Right lobe of liver (tissue), 6 donors: ENCODE measurements at regions not wholly inside any gene's neighbourhood (a gene's known extent, or its start where the extent isn't known, plus 50 kb on each side); places are given as distances from the start of the nearest gene placed in this dataset.

ENCODE experiments used
- ATAC-seq, 4 donors: fragments of 200-7000 bp; cut with Tn5 transposase; one replicate each; pipeline ENCODE4 v1.9.1; 2020; ENCODE audit warnings: mild to moderate bottlenecking in 4 of 4, moderate library complexity in 4 of 4
- DNase-seq, 3 donors: peaks; one replicate each; pipeline ENCODE4 v3.0.0-alpha.2; 2020
- H3K27ac ChIP-seq, 3 donors: fragments of 200-600 bp; one replicate each; pipeline ENCODE4 v1.8.0; 2022
- H3K27me3 ChIP-seq, 2 donors: fragments of 200-600 bp; one replicate each; pipeline ENCODE4 v1.8.0; 2022
- H3K36me3 ChIP-seq, 4 donors: fragments of 200-600 bp; sonication (generic) in 1 of 4; one replicate each; pipeline versions ENCODE4 v1.5.1 to v1.8.0; 2017 to 2022; ENCODE audit warnings: control low read depth in 1 of 4
- H3K4me1 ChIP-seq, 4 donors: fragments of 200-600 bp; sonication (generic) in 1 of 4; one replicate each; pipeline versions ENCODE4 v1.5.1 to v1.8.0; 2017 to 2022; ENCODE audit warnings: control low read depth in 1 of 4
- H3K4me3 ChIP-seq, 3 donors: fragments of 200-600 bp; one replicate each; pipeline ENCODE4 v1.8.0; 2022
- H3K9me3 ChIP-seq, 4 donors: fragments of 200-600 bp; sonication (generic) in 1 of 4; one replicate each; pipeline versions ENCODE4 v1.5.1 to v1.8.0; 2017 to 2022; ENCODE audit warnings: control low read depth in 1 of 4
- CTCF ChIP-seq, 4 donors: fragments of 200-600 bp in 3 of 4; fragments of 450-650 bp in 1 of 4; IDR thresholded peaks; one replicate each; pipeline versions ENCODE4 v1.5.1 to v1.8.0; 2016 to 2022; ENCODE audit warnings: antibody characterized with exemption in 4 of 4, mild to moderate bottlenecking in 2 of 4
- POLR2A ChIP-seq: fragments of 450-650 bp; IDR thresholded peaks from one replicate; pipeline ENCODE4 v1.6.1; 2017; ENCODE audit warnings: antibody characterized with exemption, mild to moderate bottlenecking
- WGBS: methylation state at CpG from one replicate; pipeline ENCODE4 v1.1.6; 2018; ENCODE audit warnings: low coverage, low lambda C conversion rate; ENCODE audit not compliant: insufficient coverage; ENCODE audit errors: missing lambda C conversion rate; 5-methylcytosine and 5-hydroxymethylcytosine counted together
- intact Hi-C, 2 donors: fragments of 100-400 bp; cut with DNase I; formaldehyde crosslinking; loops; one replicate each; pipeline versions ENCODE4 v1.11.2 to v1.14.1; 2022
- donor health status: DM: no; HTN: yes; CAD: no.
- donor health status: DM: no; HTN: no; CAD: no.
- donor health status: DM: no; HTN: no; CAD: no.
- donor health status: DM: no; HTN: yes; CAD: no.
- donor health status: DM: no; HTN: yes; CAD: no.

DNA sequence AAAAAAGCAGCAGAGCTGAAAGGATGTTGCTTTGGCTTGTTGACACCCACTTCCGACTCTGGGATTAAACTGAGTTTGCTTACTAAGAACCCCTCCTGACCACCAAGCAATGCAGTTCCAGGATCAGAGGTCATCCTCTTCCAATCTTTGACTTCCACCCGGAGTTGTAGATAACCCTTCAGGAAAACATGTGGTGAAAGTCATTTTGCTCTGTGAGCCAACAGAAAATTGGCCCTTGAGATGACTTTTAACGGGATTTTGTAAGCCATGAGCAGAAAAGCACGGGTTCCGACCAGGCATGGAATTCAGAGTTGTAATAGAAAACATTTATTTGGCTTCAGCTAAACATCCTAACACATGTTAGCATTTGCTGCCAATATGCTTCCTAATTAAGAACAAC, 171.6 kb upstream of the NR2F2 start:
- DNase-seq = no peak
- TF ChIP-seq CTCF (IDR thresholded peaks at IDR 0.05) (no peak), POLR2A (no peak)
- Histone ChIP-seq H3K4me3 (no peak overlapping the region), H3K9me3 (no peaks in the 10 kb centered on the region), H3K36me3 (no peaks in the 10 kb centered on the region), H3K4me1 (peaks cover 0 to 12% (median 3%) of the 10 kb centered on the region in 4 donors), H3K27me3 (no peaks in the 10 kb centered on the region), H3K27ac (peak overlapping the region in 1 of 3 donors; percentile 31)
- intact Hi-C loops = no loop called here
- ATAC-seq = peak; percentile 41 to 68 (median 50)
- WGBS = 15% methylated on average over 5 of the region's 5 CpGs

DNA sequence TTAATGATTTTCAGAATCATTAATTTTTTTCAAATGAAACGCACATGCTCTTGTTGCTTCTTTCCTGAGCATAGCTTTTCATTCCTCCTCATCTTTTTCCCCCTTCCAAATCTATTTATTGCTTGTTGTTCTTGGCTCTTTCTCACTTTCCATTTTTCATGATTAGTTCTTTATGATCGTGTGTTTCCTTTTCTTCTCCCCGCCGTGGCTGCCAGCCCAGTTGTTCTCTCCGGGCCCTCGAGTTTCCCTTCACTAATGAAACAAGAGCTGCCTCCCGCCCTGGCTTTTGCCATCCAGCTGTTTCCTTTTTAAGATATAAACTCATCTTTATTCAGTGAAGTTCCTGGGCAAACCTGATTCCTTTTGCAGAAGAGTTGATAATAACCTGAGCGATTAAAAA, 170.2 kb upstream of the NR2F2 start:
- Histone ChIP-seq H3K27ac (no peak overlapping the region), H3K9me3 (no peaks in the 10 kb centered on the region), H3K27me3 (no peaks in the 10 kb centered on the region), H3K36me3 (no peaks in the 10 kb centered on the region), H3K4me3 (no peak overlapping the region), H3K4me1 (peaks cover 0 to 12% (median 3%) of the 10 kb centered on the region in 4 donors)
- DNase-seq (no peak), ATAC-seq (no peak)
- intact Hi-C loops = no loop called here
- TF ChIP-seq CTCF (IDR thresholded peaks at IDR 0.05) = no peak
- no peak for TF ChIP-seq POLR2A
- WGBS = 38% methylated on average over 7 of the region's 8 CpGs

GRCh38 chr15:96160800-96161199, 169.7 kb upstream of the NR2F2 start:
- Histone ChIP-seq H3K36me3 (no peaks in the 10 kb centered on the region), H3K4me3 (no peak overlapping the region), H3K27ac (no peak overlapping the region), H3K4me1 (peaks cover 0 to 12% (median 3%) of the 10 kb centered on the region in 4 donors), H3K27me3 (no peaks in the 10 kb centered on the region), H3K9me3 (no peaks in the 10 kb centered on the region)
- TF ChIP-seq POLR2A (no peak), CTCF (IDR thresholded peaks at IDR 0.05) (no peak)
- intact Hi-C loops = no loop called here
- DNase-seq = no peak
- 60% methylated on average over 1 of the region's 1 CpG for WGBS
- no peak for ATAC-seq

GRCh38 chr15:96162322-96162721, 168.2 kb upstream of the NR2F2 start:
- H3K4me1 ChIP-seq = peaks cover 0 to 12% (median 3%) of the 10 kb centered on the region in 4 donors
- no peaks in the 10 kb centered on the region for H3K27me3 ChIP-seq
- 22% methylated on average over 2 of the region's 2 CpGs for WGBS
- DNase-seq = peak; percentile 54 to 87 (median 87)
- no peaks in the 10 kb centered on the region for H3K9me3 ChIP-seq
- no peak for TF ChIP-seq CTCF (IDR thresholded peaks at IDR 0.05)
- TF ChIP-seq POLR2A = no peak
- no peak overlapping the region for H3K4me3 ChIP-seq
- peak overlapping the region in 2 of 3 donors; percentile 8 to 44 for H3K27ac ChIP-seq
- peak; percentile 89 to 93 (median 91) for ATAC-seq
- intact Hi-C loops = no loop called here
- H3K36me3 ChIP-seq = no peaks in the 10 kb centered on the region

DNA sequence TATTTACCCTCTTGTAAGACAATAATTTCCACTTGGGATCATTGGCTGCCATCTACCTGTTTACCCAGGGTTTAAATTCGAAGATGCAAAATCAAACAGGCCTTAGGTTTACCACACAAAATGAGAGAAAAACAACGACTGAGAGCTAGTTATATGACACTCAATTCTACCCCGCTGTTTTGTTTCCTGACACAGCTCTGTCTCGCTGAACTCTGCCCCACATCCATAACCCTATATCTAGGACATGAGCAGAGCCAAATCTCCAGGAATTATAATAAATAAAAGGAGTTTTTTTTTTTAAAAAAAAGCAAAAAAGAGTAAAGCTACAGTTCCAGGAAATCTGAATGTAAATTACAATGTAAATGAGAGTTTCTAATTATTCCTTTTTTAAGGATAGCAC, 165.4 kb upstream of the NR2F2 start:
- WGBS = 41% methylated on average over 4 of the region's 4 CpGs
- TF ChIP-seq POLR2A (no peak), CTCF (IDR thresholded peaks at IDR 0.05) (no peak)
- H3K4me1 ChIP-seq = peaks cover 0 to 12% (median 3%) of the 10 kb centered on the region in 4 donors
- ATAC-seq (no peak), DNase-seq (no peak)
- intact Hi-C loops = no loop called here
- H3K36me3 ChIP-seq = no peaks in the 10 kb centered on the region
- no peaks in the 10 kb centered on the region for H3K27me3 ChIP-seq
- H3K27ac ChIP-seq = no peak overlapping the region
- H3K9me3 ChIP-seq = no peaks in the 10 kb centered on the region
- no peak overlapping the region for H3K4me3 ChIP-seq
